HEK293T (cell line): ENCODE measurements at regions not wholly inside any gene's neighbourhood (a gene's known extent, or its start where the extent isn't known, plus 50 kb on each side); places are given as distances from the start of the nearest gene placed in this dataset.
"Not testable (repeated sequence)": the region's sequence is repeated elsewhere in the genome, so short reads cannot be mapped to it uniquely, and the experiment has no call there.

Source experiments
- CTCF ChIA-PET: fragments of 350-600 bp; formaldehyde crosslinking; extraction: SDS; loops from one replicate; lab custom pipeline; 2021; ENCODE audit warnings: antibody characterized with exemption, inconsistent platforms; lab: Yijun Ruan, JAX
- POLR2A ChIA-PET: fragments of 350-600 bp; formaldehyde crosslinking; extraction: SDS; loops from one replicate; lab custom pipeline; 2020; ENCODE audit warnings: antibody characterized with exemption, inconsistent platforms; lab: Yijun Ruan, JAX
- DNase-seq: peaks from one replicate; pipeline ENCODE4 v3.0.0; 2012; ENCODE audit warnings: mixed read lengths; ENCODE audit errors: extremely low spot score
- ARNT ChIP-seq: fragments of 450-650 bp; IDR thresholded peaks from 2 replicates; pipeline ENCODE4 v1.6.1; 2017; ENCODE audit warnings: mild to moderate bottlenecking
- BHLHE40 ChIP-seq: fragments of 450-650 bp; IDR thresholded peaks from 2 replicates; pipeline ENCODE4 v1.6.1; 2016; ENCODE audit warnings: mild to moderate bottlenecking, moderate library complexity, borderline replicate concordance
- CTBP1 ChIP-seq: fragments of 450-650 bp; IDR thresholded peaks from 2 replicates; pipeline ENCODE4 v1.6.1; 2016; ENCODE audit warnings: borderline replicate concordance
- ELF4 ChIP-seq: fragments of 450-650 bp; IDR thresholded peaks from 2 replicates; pipeline ENCODE4 v1.6.1; 2017; ENCODE audit warnings: antibody characterized with exemption
- FOXA1 ChIP-seq: fragments of 450-650 bp; IDR thresholded peaks from 2 replicates; pipeline ENCODE4 v1.6.1; 2016; ENCODE audit warnings: mild to moderate bottlenecking
- FOXK2 ChIP-seq: fragments of 450-650 bp; IDR thresholded peaks from 2 replicates; pipeline ENCODE4 v1.6.1; 2016; ENCODE audit warnings: mild to moderate bottlenecking
- FOXM1 ChIP-seq: fragments of 450-650 bp; IDR thresholded peaks from 2 replicates; pipeline ENCODE4 v1.6.1; 2017; ENCODE audit warnings: mild to moderate bottlenecking, borderline replicate concordance
- HDGF ChIP-seq: fragments of 450-650 bp; IDR thresholded peaks from 2 replicates; pipeline ENCODE4 v1.6.1; 2017; ENCODE audit warnings: antibody characterized with exemption, borderline replicate concordance
- L3MBTL2 ChIP-seq: fragments of 450-650 bp; conservative IDR thresholded peaks from 2 replicates; pipeline ENCODE4 v1.6.1; 2016; ENCODE audit warnings: mild to moderate bottlenecking
- LEF1 ChIP-seq: fragments of 450-650 bp; IDR thresholded peaks from 2 replicates; pipeline ENCODE4 v1.6.1; 2017; ENCODE audit warnings: mild to moderate bottlenecking, borderline replicate concordance
- NFRKB ChIP-seq: fragments of 450-650 bp; IDR thresholded peaks from 2 replicates; pipeline ENCODE4 v1.6.1; 2016; ENCODE audit warnings: mild to moderate bottlenecking, moderate library complexity
- PKNOX1 ChIP-seq: fragments of 450-650 bp; IDR thresholded peaks from 2 replicates; pipeline ENCODE4 v1.6.1; 2016
- SP1 ChIP-seq: fragments of 450-650 bp; IDR thresholded peaks from 2 replicates; pipeline ENCODE4 v1.6.1; 2017
- SUZ12 ChIP-seq: fragments of 450-650 bp; IDR thresholded peaks from 2 replicates; pipeline ENCODE4 v1.6.1; 2016; ENCODE audit warnings: mild to moderate bottlenecking
- TARDBP ChIP-seq: fragments of 450-650 bp; IDR thresholded peaks from 2 replicates; pipeline ENCODE4 v1.6.1; 2016
- ZNF384 ChIP-seq: fragments of 450-650 bp; IDR thresholded peaks from 2 replicates; pipeline ENCODE4 v1.6.1; 2016

- ChIA-PET POLR2A (no interaction called here), CTCF (no interaction called here)
- no peak for DNase-seq
- TF ChIP-seq SP1 (no peak), CTBP1 (no peak), ARNT (no peak), ELF4 (no peak), FOXM1 (no peak), L3MBTL2 (no peak), BHLHE40 (no peak), PKNOX1 (no peak), SUZ12 (no peak), TARDBP (no peak), NFRKB (no peak), ZNF384 (no peak), LEF1 (no peak), HDGF (no peak), FOXA1 (no peak), FOXK2 (no peak)
These were observed 244.5 kb upstream of the MME start for GRCh38 chr3:154835639-154836038.

GRCh38 chr3:154834831-154835230 lies 245.3 kb upstream of the MME start:
- DNase-seq, CTCF ChIA-PET, POLR2A ChIA-PET: not testable (repeated sequence)

DNA sequence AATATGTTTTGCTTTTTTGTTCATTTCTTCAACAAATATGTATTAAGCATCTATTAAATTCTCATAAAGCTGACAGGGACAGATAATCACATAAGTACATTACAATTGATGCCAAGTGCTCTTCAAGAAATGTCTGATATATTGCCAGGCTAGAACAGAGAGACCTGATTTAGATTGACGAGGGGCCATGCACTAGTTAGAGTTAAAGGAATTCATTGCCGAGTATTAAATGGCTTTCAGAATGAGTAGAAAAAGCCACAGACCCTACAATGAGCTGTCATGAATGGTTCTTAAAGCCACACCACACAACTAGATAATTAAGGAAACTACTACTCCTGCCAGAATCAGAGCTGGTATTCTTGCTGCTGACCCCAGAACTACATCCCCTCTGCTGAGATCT lies 250.2 kb upstream of the MME start:
- DNase-seq: no peak
- ChIA-PET POLR2A (no interaction called here), CTCF (no interaction called here)
- TF ChIP-seq FOXM1: no peak
- TF ChIP-seq CTBP1: no peak
- no peak for TF ChIP-seq PKNOX1
- TF ChIP-seq LEF1: no peak

GRCh38 chr3:154819491-154819890 lies 260.6 kb upstream of the MME start:
- TF ChIP-seq CTBP1: no peak
- no peak for TF ChIP-seq ELF4
- no peak for TF ChIP-seq BHLHE40
- no peak for TF ChIP-seq SUZ12
- TF ChIP-seq LEF1: no peak
- CTCF ChIA-PET: no interaction called here
- no peak for DNase-seq
- POLR2A ChIA-PET: no interaction called here

DNA sequence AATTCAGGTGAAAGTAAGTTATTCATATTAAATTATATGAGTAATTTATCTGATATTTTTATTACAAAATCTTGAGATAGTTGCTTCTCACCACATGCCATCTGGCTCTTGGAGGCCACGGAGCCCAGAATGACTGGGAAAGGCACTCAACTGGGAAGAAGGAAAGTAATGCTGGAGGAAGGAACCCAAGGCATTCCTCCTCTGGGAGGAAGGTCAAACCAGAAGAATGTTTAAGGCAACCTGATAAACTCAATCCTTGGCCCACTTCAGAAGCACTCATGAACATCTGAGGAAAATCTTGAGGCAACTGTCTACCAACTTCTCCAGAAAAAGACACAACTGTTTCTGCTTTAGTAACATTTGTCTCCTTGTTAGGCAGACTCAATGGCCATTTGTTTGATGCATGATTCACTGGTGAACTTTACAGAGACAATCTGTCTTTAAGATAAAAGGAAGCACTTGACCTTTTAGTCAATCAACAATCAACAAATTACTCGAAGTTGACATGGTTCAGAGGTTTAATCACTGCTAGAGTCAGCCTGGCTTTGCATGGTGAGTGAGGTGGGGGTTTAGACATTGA lies 261.4 kb upstream of the MME start:
- DNase-seq: no peak
- TF ChIP-seq ARNT: no peak
- no peak for TF ChIP-seq BHLHE40
- TF ChIP-seq FOXK2: no peak
- no peak for TF ChIP-seq CTBP1
- no peak for TF ChIP-seq SP1
- TF ChIP-seq NFRKB: no peak
- no peak for TF ChIP-seq L3MBTL2
- no peak for TF ChIP-seq ZNF384
- no peak for TF ChIP-seq FOXM1
- TF ChIP-seq SUZ12: no peak
- TF ChIP-seq HDGF: no peak
- TF ChIP-seq TARDBP: no peak
- no peak for TF ChIP-seq ELF4
- no peak for TF ChIP-seq LEF1
- TF ChIP-seq PKNOX1: no peak
- TF ChIP-seq FOXA1: no peak
- CTCF ChIA-PET: no interaction called here
- POLR2A ChIA-PET: no interaction called here

GRCh38 chr3:154810017-154810416 lies 270.1 kb upstream of the MME start:
- POLR2A ChIA-PET: not testable (repeated sequence)

DNA sequence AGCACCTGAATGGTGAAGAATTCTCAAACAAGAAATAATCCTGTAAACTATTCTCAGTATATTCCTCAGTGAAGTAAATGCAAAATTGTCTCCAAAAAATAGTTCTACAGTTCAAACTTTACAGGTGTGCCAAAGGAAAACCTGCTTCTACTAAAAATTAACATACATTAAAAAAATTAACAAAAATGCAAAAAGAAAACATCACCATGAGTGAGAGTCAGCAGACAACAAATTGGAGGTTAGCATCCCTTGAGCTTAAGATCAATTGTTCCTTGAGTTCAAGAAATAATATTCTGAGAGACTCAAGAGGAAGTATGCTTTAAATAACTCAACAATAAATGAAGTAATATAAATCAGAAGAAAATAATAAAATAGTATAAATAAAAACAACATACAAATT lies 278.4 kb upstream of the MME start:
- POLR2A ChIA-PET: no interaction called here

More at GRCh38 chr3:154810017-154810416, 270.1 kb upstream of the MME start:
- CTCF ChIA-PET, DNase-seq: not testable (repeated sequence)

More for the DNA sequence above, 278.4 kb upstream of the MME start:
- CTCF ChIA-PET: no interaction called here
- no peak for TF ChIP-seq PKNOX1
- TF ChIP-seq L3MBTL2: no peak
- no peak for TF ChIP-seq ARNT
- TF ChIP-seq BHLHE40: no peak
- TF ChIP-seq ELF4: no peak
- TF ChIP-seq TARDBP: no peak
- no peak for TF ChIP-seq HDGF
- TF ChIP-seq LEF1: no peak
- no peak for TF ChIP-seq FOXK2
- no peak for TF ChIP-seq SUZ12
- no peak for TF ChIP-seq NFRKB
- no peak for TF ChIP-seq ZNF384
- DNase-seq: no peak
